ENCODE measurements at regions not wholly inside any gene's neighbourhood (a gene's known extent, or its start where the extent isn't known, plus 50 kb on each side); places are given as distances from the start of the nearest gene placed in this dataset.

- no peak for DNase-seq (ENCODE audit: low spot score)
- no peak for FAIRE-seq
These were observed 285.6 kb upstream of the THSD7B start for GRCh38 chr2:136479696-136480095.

- DNase-seq (ENCODE audit: low spot score) (no peak), FAIRE-seq (no peak)
These were observed 296.5 kb upstream of the THSD7B start for GRCh38 chr2:136468799-136469369.

GRCh38 chr2:136452528-136452927, 312.8 kb upstream of the THSD7B start:
- DNase-seq (ENCODE audit: low spot score) (no peak), FAIRE-seq (no peak)

GRCh38 chr2:136448986-136449780, 316.2 kb upstream of the THSD7B start:
- no peak for DNase-seq (ENCODE audit: low spot score)
- FAIRE-seq: no peak

GRCh38 chr2:136448432-136448831, 316.9 kb upstream of the THSD7B start:
- peak; percentile 57 for FAIRE-seq
- peak; percentile 40 for DNase-seq (ENCODE audit: low spot score)

GRCh38 chr2:136444323-136444722, 321.0 kb upstream of the THSD7B start:
- no peak for DNase-seq (ENCODE audit: low spot score)
- FAIRE-seq: no peak

GRCh38 chr2:136443661-136444060, 321.7 kb upstream of the THSD7B start:
- DNase-seq (ENCODE audit: low spot score) (no peak), FAIRE-seq (no peak)

- no peak for FAIRE-seq
These were observed 323.2 kb upstream of the THSD7B start for GRCh38 chr2:136441979-136442714.

GRCh38 chr2:136439064-136439676, 321.2 kb upstream of the CXCR4 start:
- FAIRE-seq: no peak
- DNase-seq (ENCODE audit: low spot score): no peak

More at GRCh38 chr2:136441979-136442714, 323.2 kb upstream of the THSD7B start:
- no peak for DNase-seq (ENCODE audit: low spot score)

- no peak for DNase-seq (ENCODE audit: low spot score)
- FAIRE-seq: no peak
These were observed 319.5 kb upstream of the CXCR4 start for GRCh38 chr2:136437461-136437860.

GRCh38 chr2:136436936-136437335, 319.0 kb upstream of the CXCR4 start:
- DNase-seq (ENCODE audit: low spot score) (no peak), FAIRE-seq (no peak)

- DNase-seq (ENCODE audit: low spot score): no peak
- FAIRE-seq: no peak
These were observed 316.3 kb upstream of the CXCR4 start for GRCh38 chr2:136434251-136434715.

GRCh38 chr2:136433261-136433660, 315.3 kb upstream of the CXCR4 start:
- FAIRE-seq (no peak), DNase-seq (ENCODE audit: low spot score) (no peak)

GRCh38 chr2:136424112-136424511, 306.2 kb upstream of the CXCR4 start:
- FAIRE-seq: no peak

GRCh38 chr2:136423516-136423996, 305.6 kb upstream of the CXCR4 start:
- FAIRE-seq (no peak), DNase-seq (ENCODE audit: low spot score) (peak; percentile 20)

More at GRCh38 chr2:136424112-136424511, 306.2 kb upstream of the CXCR4 start:
- DNase-seq (ENCODE audit: low spot score): no peak

GRCh38 chr2:136422512-136422911, 304.6 kb upstream of the CXCR4 start:
- DNase-seq (ENCODE audit: low spot score): no peak
- no peak for FAIRE-seq

GRCh38 chr2:136420346-136420745, 302.4 kb upstream of the CXCR4 start:
- FAIRE-seq: no peak
- DNase-seq (ENCODE audit: low spot score): no peak

- no peak for FAIRE-seq
These were observed 294.0 kb upstream of the CXCR4 start for GRCh38 chr2:136411946-136412345.

GRCh38 chr2:136410673-136411072, 292.7 kb upstream of the CXCR4 start:
- DNase-seq (ENCODE audit: low spot score) (no peak), FAIRE-seq (no peak)

More at GRCh38 chr2:136411946-136412345, 294.0 kb upstream of the CXCR4 start:
- DNase-seq (ENCODE audit: low spot score): no peak

- no peak for DNase-seq (ENCODE audit: low spot score)
- no peak for FAIRE-seq
These were observed 290.8 kb upstream of the CXCR4 start for GRCh38 chr2:136408795-136409194.

- DNase-seq (ENCODE audit: low spot score) (no peak), FAIRE-seq (no peak)
These were observed 290.0 kb upstream of the CXCR4 start for GRCh38 chr2:136407952-136408318.

Measured in RCC 7860 (cell line).